ENCODE measurements at regions not wholly inside any gene's neighbourhood (a gene's known extent, or its start where the extent isn't known, plus 50 kb on each side); places are given as distances from the start of the nearest gene placed in this dataset.
"Not testable (repeated sequence)": the region's sequence is repeated elsewhere in the genome, so short reads cannot be mapped to it uniquely, and the experiment has no call there.

GRCh38 chr3:107465064-107465631 is 57.6 kb upstream of the BBX start:
- no peak overlapping the region for H3K4me3 ChIP-seq (ENCODE audit: low read depth, low read length)

- no peak overlapping the region for H3K4me3 ChIP-seq (ENCODE audit: low read depth, low read length)
Measured at GRCh38 chr3:107468782-107469181, 54.0 kb upstream of the BBX start.

- not testable (repeated sequence) for H3K4me3 ChIP-seq (ENCODE audit: low read depth, low read length)
Measured at GRCh38 chr3:107470496-107470895, 52.3 kb upstream of the BBX start.

Measured in iPS-11a (cell line).